ENCODE measurements at regions not wholly inside any gene's neighbourhood (a gene's known extent, or its start where the extent isn't known, plus 50 kb on each side); places are given as distances from the start of the nearest gene placed in this dataset.

GRCh38 chr20:58010186-58010585 is 218.3 kb downstream of the ANKRD60 start:
- Histone ChIP-seq H3K9me3 (ENCODE audit: low read length) (no peaks in the 10 kb centered on the region), H3K4me1 (ENCODE audit: insufficient read depth, low read length, severe bottlenecking) (no peaks in the 10 kb centered on the region), H3K79me2 (ENCODE audit: insufficient read depth, low read length) (no peaks in the 10 kb centered on the region), H3K4me3 (ENCODE audit: low read depth, low read length, poor library complexity, severe bottlenecking) (no peak overlapping the region), H4K20me1 (ENCODE audit: insufficient read depth, low read length) (no peaks in the 10 kb centered on the region), H3K36me3 (ENCODE audit: insufficient read depth, low read length) (no peaks in the 10 kb centered on the region), H3K9ac (ENCODE audit: low read length) (no peak overlapping the region), H3K4me2 (ENCODE audit: low read length) (no peak overlapping the region), H3K27me3 (ENCODE audit: insufficient read depth, low read length) (no peaks in the 10 kb centered on the region), H3F3A (ENCODE audit: insufficient read depth, low read length) (no peaks in the 10 kb centered on the region), H2AFZ (ENCODE audit: low read length) (no peak overlapping the region), H3K27ac (ENCODE audit: low read depth, low read length, poor library complexity, severe bottlenecking) (no peak overlapping the region), H3K9me2 (ENCODE audit: low read depth, low read length) (no peaks in the 10 kb centered on the region)
- TF ChIP-seq, protein P1, sequence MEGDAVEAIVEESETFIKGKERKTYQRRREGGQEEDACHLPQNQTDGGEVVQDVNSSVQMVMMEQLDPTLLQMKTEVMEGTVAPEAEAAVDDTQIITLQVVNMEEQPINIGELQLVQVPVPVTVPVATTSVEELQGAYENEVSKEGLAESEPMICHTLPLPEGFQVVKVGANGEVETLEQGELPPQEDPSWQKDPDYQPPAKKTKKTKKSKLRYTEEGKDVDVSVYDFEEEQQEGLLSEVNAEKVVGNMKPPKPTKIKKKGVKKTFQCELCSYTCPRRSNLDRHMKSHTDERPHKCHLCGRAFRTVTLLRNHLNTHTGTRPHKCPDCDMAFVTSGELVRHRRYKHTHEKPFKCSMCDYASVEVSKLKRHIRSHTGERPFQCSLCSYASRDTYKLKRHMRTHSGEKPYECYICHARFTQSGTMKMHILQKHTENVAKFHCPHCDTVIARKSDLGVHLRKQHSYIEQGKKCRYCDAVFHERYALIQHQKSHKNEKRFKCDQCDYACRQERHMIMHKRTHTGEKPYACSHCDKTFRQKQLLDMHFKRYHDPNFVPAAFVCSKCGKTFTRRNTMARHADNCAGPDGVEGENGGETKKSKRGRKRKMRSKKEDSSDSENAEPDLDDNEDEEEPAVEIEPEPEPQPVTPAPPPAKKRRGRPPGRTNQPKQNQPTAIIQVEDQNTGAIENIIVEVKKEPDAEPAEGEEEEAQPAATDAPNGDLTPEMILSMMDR (IDR thresholded peaks at IDR 0.05; ENCODE audit: low read length) = no peak
- no peak for TF ChIP-seq EZH2 (IDR thresholded peaks at IDR 0.05; ENCODE audit: borderline replicate concordance, low read length)

- Histone ChIP-seq H3K9ac (ENCODE audit: low read length) (no peak overlapping the region), H3K27me3 (ENCODE audit: insufficient read depth, low read length) (no peaks in the 10 kb centered on the region), H3K9me3 (ENCODE audit: low read length) (no peaks in the 10 kb centered on the region), H3K9me2 (ENCODE audit: low read depth, low read length) (no peaks in the 10 kb centered on the region), H3K4me2 (ENCODE audit: low read length) (no peak overlapping the region), H3K79me2 (ENCODE audit: insufficient read depth, low read length) (no peaks in the 10 kb centered on the region), H3F3A (ENCODE audit: insufficient read depth, low read length) (no peaks in the 10 kb centered on the region), H3K4me3 (ENCODE audit: low read depth, low read length, poor library complexity, severe bottlenecking) (no peak overlapping the region), H4K20me1 (ENCODE audit: insufficient read depth, low read length) (no peaks in the 10 kb centered on the region), H3K36me3 (ENCODE audit: insufficient read depth, low read length) (no peaks in the 10 kb centered on the region), H2AFZ (ENCODE audit: low read length) (no peak overlapping the region), H3K27ac (ENCODE audit: low read depth, low read length, poor library complexity, severe bottlenecking) (no peak overlapping the region), H3K4me1 (ENCODE audit: insufficient read depth, low read length, severe bottlenecking) (no peaks in the 10 kb centered on the region)
- TF ChIP-seq, protein P1 (IDR thresholded peaks at IDR 0.05; ENCODE audit: low read length) = no peak
- no peak for TF ChIP-seq EZH2 (IDR thresholded peaks at IDR 0.05; ENCODE audit: borderline replicate concordance, low read length)
These were observed 219.6 kb downstream of the ANKRD60 start for GRCh38 chr20:58008866-58009265.

GRCh38 chr20:58008413-58008812 is 220.0 kb downstream of the ANKRD60 start:
- Histone ChIP-seq H3K9ac (ENCODE audit: low read length) (no peak overlapping the region), H3K9me3 (ENCODE audit: low read length) (no peaks in the 10 kb centered on the region), H4K20me1 (ENCODE audit: insufficient read depth, low read length) (no peaks in the 10 kb centered on the region), H3K79me2 (ENCODE audit: insufficient read depth, low read length) (no peaks in the 10 kb centered on the region), H3K9me2 (ENCODE audit: low read depth, low read length) (no peaks in the 10 kb centered on the region), H3K36me3 (ENCODE audit: insufficient read depth, low read length) (no peaks in the 10 kb centered on the region), H3K27me3 (ENCODE audit: insufficient read depth, low read length) (no peaks in the 10 kb centered on the region), H3K4me2 (ENCODE audit: low read length) (no peak overlapping the region), H3K4me1 (ENCODE audit: insufficient read depth, low read length, severe bottlenecking) (no peaks in the 10 kb centered on the region), H3K27ac (ENCODE audit: low read depth, low read length, poor library complexity, severe bottlenecking) (no peak overlapping the region), H3F3A (ENCODE audit: insufficient read depth, low read length) (no peaks in the 10 kb centered on the region), H2AFZ (ENCODE audit: low read length) (no peak overlapping the region), H3K4me3 (ENCODE audit: low read depth, low read length, poor library complexity, severe bottlenecking) (no peak overlapping the region)
- TF ChIP-seq, protein P1 (IDR thresholded peaks at IDR 0.05; ENCODE audit: low read length) = no peak
- no peak for TF ChIP-seq EZH2 (IDR thresholded peaks at IDR 0.05; ENCODE audit: borderline replicate concordance, low read length)

Data from OCI-LY1 (cell line).